Tibial artery (tissue), 4 donors: ENCODE measurements at regions not wholly inside any gene's neighbourhood (a gene's known extent, or its start where the extent isn't known, plus 50 kb on each side); places are given as distances from the start of the nearest gene placed in this dataset.

ENCODE experiments used
- DNase-seq, 2 donors: peaks; one replicate each; pipeline ENCODE4 v3.0.0-alpha.2; 2019
- H3K27ac ChIP-seq, 2 donors: fragments of 200-600 bp; sonication (generic) in 1 of 2; 1 replicate in 1 of 2; 2 replicates in 1 of 2; pipeline ENCODE4 v1.5.1; 2018 to 2019; ENCODE audit warnings: mild to moderate bottlenecking in 1 of 2
- H3K27me3 ChIP-seq, 2 donors: fragments of 200-600 bp; sonication (generic) in 1 of 2; one replicate each; pipeline versions ENCODE4 v1.5.1 to v1.6.0; 2016 to 2019
- H3K36me3 ChIP-seq, 3 donors: fragments of 200-600 bp; sonication (generic) in 2 of 3; one replicate each; pipeline ENCODE4 v1.5.1; 2016 to 2019; ENCODE audit warnings: mild to moderate bottlenecking in 2 of 3
- H3K4me1 ChIP-seq, 4 donors: fragments of 200-600 bp; sonication (generic) in 2 of 4; 1 replicate in 3 of 4; 2 replicates in 1 of 4; pipeline ENCODE4 v1.5.1; 2016 to 2019
- H3K4me3 ChIP-seq, 2 donors: fragments of 200-600 bp; sonication (generic) in 1 of 2; 1 replicate in 1 of 2; 2 replicates in 1 of 2; pipeline ENCODE4 v1.5.1; 2018 to 2019; ENCODE audit warnings: mild to moderate bottlenecking in 2 of 2
- H3K9me3 ChIP-seq, 3 donors: fragments of 200-600 bp; sonication (generic) in 1 of 3; one replicate each; pipeline ENCODE4 v1.5.1; 2016 to 2019
- intact Hi-C: fragments of 100-400 bp; cut with DNase I; formaldehyde crosslinking; loops from one replicate; pipeline ENCODE4 v1.15.0; 2023; ENCODE audit warnings: low total_unique reads
- TF ChIP-seq, protein P1 (sequence below), 2 experiments: fragments of 200-600 bp in 1 of 2; fragments of 450-650 bp in 1 of 2; IDR thresholded peaks; one replicate each; pipeline ENCODE4 v1.5.1; 2017 to 2019; ENCODE audit warnings: antibody characterized with exemption in 2 of 2, mild to moderate bottlenecking in 1 of 2, moderate library complexity in 1 of 2

DNA sequence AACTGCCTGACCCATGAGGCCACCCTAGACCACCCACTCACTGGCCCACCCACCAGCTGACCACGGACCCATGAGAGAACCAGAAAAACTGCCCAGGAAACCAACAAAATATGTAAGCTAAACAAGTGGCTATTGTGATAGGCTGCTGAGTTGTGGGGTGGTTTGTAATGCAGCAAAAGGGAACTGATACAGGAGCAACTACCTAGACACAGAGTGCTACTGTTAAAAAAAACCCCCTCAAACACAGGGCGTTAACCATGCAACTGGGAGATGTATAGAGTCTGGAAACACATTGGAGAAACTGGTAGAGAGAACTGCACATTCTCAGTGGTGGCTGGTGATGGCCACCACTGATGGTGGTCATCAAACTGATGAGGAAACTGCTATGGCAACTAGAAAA is 206.3 kb upstream of the GYPC start:
- intact Hi-C loops = no loop called here
- TF ChIP-seq, protein P1, sequence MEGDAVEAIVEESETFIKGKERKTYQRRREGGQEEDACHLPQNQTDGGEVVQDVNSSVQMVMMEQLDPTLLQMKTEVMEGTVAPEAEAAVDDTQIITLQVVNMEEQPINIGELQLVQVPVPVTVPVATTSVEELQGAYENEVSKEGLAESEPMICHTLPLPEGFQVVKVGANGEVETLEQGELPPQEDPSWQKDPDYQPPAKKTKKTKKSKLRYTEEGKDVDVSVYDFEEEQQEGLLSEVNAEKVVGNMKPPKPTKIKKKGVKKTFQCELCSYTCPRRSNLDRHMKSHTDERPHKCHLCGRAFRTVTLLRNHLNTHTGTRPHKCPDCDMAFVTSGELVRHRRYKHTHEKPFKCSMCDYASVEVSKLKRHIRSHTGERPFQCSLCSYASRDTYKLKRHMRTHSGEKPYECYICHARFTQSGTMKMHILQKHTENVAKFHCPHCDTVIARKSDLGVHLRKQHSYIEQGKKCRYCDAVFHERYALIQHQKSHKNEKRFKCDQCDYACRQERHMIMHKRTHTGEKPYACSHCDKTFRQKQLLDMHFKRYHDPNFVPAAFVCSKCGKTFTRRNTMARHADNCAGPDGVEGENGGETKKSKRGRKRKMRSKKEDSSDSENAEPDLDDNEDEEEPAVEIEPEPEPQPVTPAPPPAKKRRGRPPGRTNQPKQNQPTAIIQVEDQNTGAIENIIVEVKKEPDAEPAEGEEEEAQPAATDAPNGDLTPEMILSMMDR (IDR thresholded peaks at IDR 0.05) = no peak
- no peak overlapping the region for H3K4me3 ChIP-seq
- no peaks in the 10 kb centered on the region for H3K36me3 ChIP-seq
- no peak for DNase-seq
- H3K27ac ChIP-seq = no peak overlapping the region
- no peaks in the 10 kb centered on the region for H3K27me3 ChIP-seq
- H3K9me3 ChIP-seq = no peaks in the 10 kb centered on the region
- H3K4me1 ChIP-seq = no peaks in the 10 kb centered on the region

DNA sequence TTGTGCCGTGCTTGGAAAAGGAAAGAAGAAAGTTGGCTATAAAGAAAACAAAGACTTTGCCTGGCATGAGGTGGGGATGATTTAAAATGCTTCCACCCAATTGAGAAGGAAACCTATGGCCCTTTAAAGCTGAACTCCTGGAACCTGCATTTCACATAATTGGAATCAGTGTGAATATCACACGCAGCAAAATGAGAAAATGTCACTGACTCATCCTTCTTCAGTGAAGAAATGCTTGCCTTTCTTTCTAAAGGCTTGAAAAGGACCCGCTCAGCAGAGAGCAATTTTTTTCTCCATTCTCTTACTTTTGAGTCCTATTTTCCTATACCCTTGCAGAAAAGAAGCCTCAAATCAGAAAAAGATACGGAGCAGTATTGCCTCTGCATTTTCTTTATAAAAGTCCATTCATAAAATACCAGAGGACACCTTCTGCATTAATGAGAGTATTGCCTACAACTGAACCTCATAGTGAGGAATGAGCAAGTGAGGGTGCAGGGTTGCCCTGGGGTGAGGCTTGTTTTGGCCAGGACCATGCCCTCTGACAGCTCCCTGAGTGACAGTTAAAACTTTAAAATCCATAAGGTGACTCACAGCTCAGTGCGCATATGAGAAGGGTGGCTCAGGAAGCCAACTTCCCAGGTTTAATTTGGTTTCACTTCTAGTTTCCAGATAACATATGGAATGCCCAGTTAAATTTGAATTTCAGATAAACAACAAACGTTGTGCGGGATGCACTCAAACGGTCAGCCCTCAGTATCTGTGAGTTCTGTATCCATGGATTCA is 191.9 kb upstream of the GYPC start:
- TF ChIP-seq, protein P1 (IDR thresholded peaks at IDR 0.05) = no peak
- Histone ChIP-seq H3K9me3 (no peaks in the 10 kb centered on the region), H3K4me3 (no peak overlapping the region), H3K4me1 (no peaks in the 10 kb centered on the region), H3K27ac (no peak overlapping the region), H3K27me3 (no peaks in the 10 kb centered on the region), H3K36me3 (no peaks in the 10 kb centered on the region)
- DNase-seq = no peak
- intact Hi-C loops = no loop called here

DNA sequence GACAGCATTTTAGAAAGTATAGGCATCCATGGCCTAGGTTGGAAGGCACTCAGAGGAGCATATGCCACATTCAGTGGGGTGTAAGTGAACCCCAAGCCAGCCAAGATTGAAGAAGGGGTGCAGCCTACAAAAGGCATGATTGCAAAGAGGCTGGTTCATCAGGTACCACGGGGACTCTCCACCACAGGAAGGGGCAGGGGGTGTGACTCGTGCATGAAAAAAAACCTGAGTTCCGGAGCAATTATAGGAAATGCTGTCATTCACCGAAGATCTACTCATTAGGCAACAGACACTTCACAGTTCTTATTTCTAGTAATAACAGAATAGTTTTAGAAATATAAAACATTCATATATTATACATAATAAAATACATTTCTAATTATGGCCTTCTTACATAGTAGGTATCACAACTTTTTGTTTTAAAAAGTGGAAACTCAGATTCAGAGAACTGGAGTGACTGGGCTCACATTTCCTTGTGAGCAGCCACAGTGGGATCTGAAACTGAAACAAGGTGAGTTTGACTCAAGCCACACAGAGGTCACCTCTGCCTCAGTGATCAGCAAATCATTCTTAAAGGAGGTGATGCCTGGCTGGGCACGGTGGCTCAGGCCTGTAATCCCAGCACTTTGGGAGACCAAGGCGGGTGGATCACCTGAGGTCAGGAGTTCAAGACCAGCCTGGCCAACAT is 188.4 kb upstream of the GYPC start:
- intact Hi-C loops = no loop called here
- Histone ChIP-seq H3K36me3 (no peaks in the 10 kb centered on the region), H3K9me3 (no peaks in the 10 kb centered on the region), H3K27me3 (peaks cover 0 to 5% of the 10 kb centered on the region in 2 donors), H3K27ac (no peak overlapping the region), H3K4me1 (no peaks in the 10 kb centered on the region), H3K4me3 (no peak overlapping the region)
- no peak for DNase-seq
- TF ChIP-seq, protein P1 (IDR thresholded peaks at IDR 0.05) = no peak

DNA sequence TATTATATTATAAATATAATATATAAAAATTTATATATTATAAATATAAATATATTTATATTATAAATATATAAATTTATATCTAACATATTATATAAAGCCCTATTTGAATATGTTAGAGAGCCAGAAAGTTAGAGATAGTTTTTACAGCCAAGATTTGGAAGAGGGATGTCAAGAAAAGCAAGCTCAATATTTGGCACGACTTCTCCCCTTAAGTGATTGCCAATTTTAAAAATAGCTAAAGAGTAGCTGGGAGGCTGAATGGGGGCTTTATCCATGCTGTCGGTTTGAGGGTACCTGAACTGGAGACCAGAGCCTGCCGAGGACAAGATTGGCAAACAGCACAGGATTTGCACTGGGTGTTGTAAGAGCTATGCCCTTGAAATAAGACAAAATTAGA is 180.9 kb upstream of the GYPC start:
- Histone ChIP-seq H3K9me3 (no peaks in the 10 kb centered on the region), H3K36me3 (no peaks in the 10 kb centered on the region), H3K27me3 (peaks cover 0 to 5% of the 10 kb centered on the region in 2 donors), H3K4me1 (no peaks in the 10 kb centered on the region), H3K4me3 (no peak overlapping the region), H3K27ac (no peak overlapping the region)
- TF ChIP-seq, protein P1 (IDR thresholded peaks at IDR 0.05) = no peak
- intact Hi-C loops = no loop called here
- no peak for DNase-seq

DNA sequence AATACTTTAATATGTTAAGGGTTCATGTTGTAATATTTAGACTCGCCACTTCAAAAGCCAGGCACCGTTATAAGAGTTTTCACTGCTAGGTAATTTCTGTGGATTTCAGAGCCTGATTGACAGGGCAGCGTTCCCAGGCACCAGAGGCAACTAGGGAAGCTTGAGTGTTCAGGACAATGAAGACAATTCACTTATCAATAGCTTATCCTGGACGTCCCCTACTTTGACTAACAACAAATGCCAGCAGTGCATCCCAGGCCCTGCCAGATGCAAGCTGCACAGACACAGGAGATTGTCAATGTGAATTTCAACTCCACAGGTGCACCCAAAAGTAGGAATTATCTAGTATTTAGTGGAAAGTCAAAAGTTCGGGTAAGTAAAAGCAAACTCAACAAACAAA is 179.3 kb upstream of the GYPC start:
- peaks cover 0 to 3% of the 10 kb centered on the region in 2 donors for H3K27me3 ChIP-seq
- H3K4me3 ChIP-seq = no peak overlapping the region
- no peaks in the 10 kb centered on the region for H3K36me3 ChIP-seq
- H3K4me1 ChIP-seq = no peaks in the 10 kb centered on the region
- intact Hi-C loops = no loop called here
- no peak overlapping the region for H3K27ac ChIP-seq
- DNase-seq = no peak
- TF ChIP-seq, protein P1 (IDR thresholded peaks at IDR 0.05) = no peak
- no peaks in the 10 kb centered on the region for H3K9me3 ChIP-seq
